ENCODE measurements at regions not wholly inside any gene's neighbourhood (a gene's known extent, or its start where the extent isn't known, plus 50 kb on each side); places are given as distances from the start of the nearest gene placed in this dataset.

GRCh38 chr9:38284588-38285051 lies 107.9 kb upstream of the ALDH1B1 start:
- no peak for DNase-seq

GRCh38 chr9:38284039-38284575 lies 108.4 kb upstream of the ALDH1B1 start:
- DNase-seq = no peak

GRCh38 chr9:38282756-38283155 lies 109.7 kb upstream of the ALDH1B1 start:
- DNase-seq = no peak

GRCh38 chr9:38281917-38282316 lies 110.6 kb upstream of the ALDH1B1 start:
- no peak for DNase-seq

GRCh38 chr9:38281196-38281595 lies 111.3 kb upstream of the ALDH1B1 start:
- no peak for DNase-seq

GRCh38 chr9:38280251-38280800 lies 112.2 kb upstream of the ALDH1B1 start:
- DNase-seq = no peak

- DNase-seq = no peak
Observed at GRCh38 chr9:38278931-38279679, 113.4 kb upstream of the ALDH1B1 start.

GRCh38 chr9:38278457-38278856 lies 114.0 kb upstream of the ALDH1B1 start:
- no peak for DNase-seq

GRCh38 chr9:38277601-38278200 lies 114.8 kb upstream of the ALDH1B1 start:
- no peak for DNase-seq

- DNase-seq = no peak
Observed at GRCh38 chr9:38276771-38277439, 115.6 kb upstream of the ALDH1B1 start.

GRCh38 chr9:38274800-38275199 lies 117.7 kb upstream of the ALDH1B1 start:
- no peak for DNase-seq

- no peak for DNase-seq
Observed at GRCh38 chr9:38272710-38273109, 119.8 kb upstream of the ALDH1B1 start.

- no peak for DNase-seq
Observed at GRCh38 chr9:38271666-38272241, 120.7 kb upstream of the ALDH1B1 start.

GRCh38 chr9:38269775-38270174 lies 122.7 kb upstream of the ALDH1B1 start:
- no peak for DNase-seq

GRCh38 chr9:38263532-38263931 lies 129.0 kb upstream of the ALDH1B1 start:
- DNase-seq = no peak

- DNase-seq = no peak
Observed at GRCh38 chr9:38259519-38260218, 132.8 kb upstream of the ALDH1B1 start.

GRCh38 chr9:38259056-38259455 lies 133.4 kb upstream of the ALDH1B1 start:
- DNase-seq = no peak

- no peak for DNase-seq
Observed at GRCh38 chr9:38257626-38258215, 134.8 kb upstream of the ALDH1B1 start.

- DNase-seq = no peak
Observed at GRCh38 chr9:38256461-38256860, 136.0 kb upstream of the ALDH1B1 start.

- DNase-seq = no peak
Observed at GRCh38 chr9:38255599-38255998, 136.9 kb upstream of the ALDH1B1 start.

GRCh38 chr9:38254756-38255155 lies 137.7 kb upstream of the ALDH1B1 start:
- DNase-seq = no peak

GRCh38 chr9:38254151-38254550 lies 138.4 kb upstream of the ALDH1B1 start:
- no peak for DNase-seq
